ENCODE measurements at regions not wholly inside any gene's neighbourhood (a gene's known extent, or its start where the extent isn't known, plus 50 kb on each side); places are given as distances from the start of the nearest gene placed in this dataset.

GRCh38 chr2:167692191-167692590 lies 555.2 kb downstream of the STK39 start:
- H3K4me1 Mint-ChIP-seq, result peaks cover 4% of the 10 kb centered on the region
- H3K27ac Mint-ChIP-seq, result no peak overlapping the region
- peaks cover 11% of the 10 kb centered on the region for H3K9me3 Mint-ChIP-seq
- H3K27me3 Mint-ChIP-seq (ENCODE audit: low read depth), result no peaks in the 10 kb centered on the region
- peaks cover 4% of the 10 kb centered on the region for H3K36me3 Mint-ChIP-seq (ENCODE audit: low read depth)
- no peak for TF ChIP-seq CTCF (IDR thresholded peaks at IDR 0.05; ENCODE audit: unreplicated experiment in 3 of 3)
- H3K4me3 Mint-ChIP-seq, result no peak overlapping the region

GRCh38 chr2:167689444-167689843 lies 558.0 kb downstream of the STK39 start:
- Mint-ChIP-seq H3K36me3 (ENCODE audit: low read depth) (no peaks in the 10 kb centered on the region), H3K4me1 (peaks cover 11% of the 10 kb centered on the region), H3K27ac (no peak overlapping the region)

GRCh38 chr2:167686691-167687090 lies 560.7 kb downstream of the STK39 start:
- no peaks in the 10 kb centered on the region for H3K36me3 Mint-ChIP-seq (ENCODE audit: low read depth)
- TF ChIP-seq CTCF (IDR thresholded peaks at IDR 0.05; ENCODE audit: unreplicated experiment in 3 of 3), result no peak
- no peaks in the 10 kb centered on the region for H3K27me3 Mint-ChIP-seq (ENCODE audit: low read depth)
- peak overlapping the region in 1 of 3 experiments; percentile 19 for H3K27ac Mint-ChIP-seq
- peaks cover 8% of the 10 kb centered on the region for H3K9me3 Mint-ChIP-seq
- peaks cover 28% of the 10 kb centered on the region for H3K4me1 Mint-ChIP-seq
- no peak overlapping the region for H3K4me3 Mint-ChIP-seq

More at GRCh38 chr2:167689444-167689843, 558.0 kb downstream of the STK39 start:
- Mint-ChIP-seq H3K4me3 (no peak overlapping the region), H3K27me3 (ENCODE audit: low read depth) (no peaks in the 10 kb centered on the region), H3K9me3 (peaks cover 8% of the 10 kb centered on the region)
- no peak for TF ChIP-seq CTCF (IDR thresholded peaks at IDR 0.05; ENCODE audit: unreplicated experiment in 3 of 3)

- Mint-ChIP-seq H3K4me3 (no peak overlapping the region), H3K27me3 (ENCODE audit: low read depth) (no peaks in the 10 kb centered on the region), H3K4me1 (peaks cover 44% of the 10 kb centered on the region), H3K9me3 (no peaks in the 10 kb centered on the region), H3K27ac (peak overlapping the region; percentile 34 to 80 (median 68)), H3K36me3 (ENCODE audit: low read depth) (no peaks in the 10 kb centered on the region)
- no peak for TF ChIP-seq CTCF (IDR thresholded peaks at IDR 0.05; ENCODE audit: unreplicated experiment in 3 of 3)
These were observed 566.0 kb downstream of the STK39 start for GRCh38 chr2:167681234-167682015.

- no peaks in the 10 kb centered on the region for H3K36me3 Mint-ChIP-seq (ENCODE audit: low read depth)
These were observed 569.2 kb downstream of the STK39 start for GRCh38 chr2:167678158-167678557.

More at GRCh38 chr2:167678158-167678557, 569.2 kb downstream of the STK39 start:
- H3K9me3 Mint-ChIP-seq, result no peaks in the 10 kb centered on the region
- no peak for TF ChIP-seq CTCF (IDR thresholded peaks at IDR 0.05; ENCODE audit: unreplicated experiment in 3 of 3)
- no peaks in the 10 kb centered on the region for H3K27me3 Mint-ChIP-seq (ENCODE audit: low read depth)
- no peak overlapping the region for H3K27ac Mint-ChIP-seq
- peaks cover 35% of the 10 kb centered on the region for H3K4me1 Mint-ChIP-seq
- no peak overlapping the region for H3K4me3 Mint-ChIP-seq
